ENCODE measurements at regions not wholly inside any gene's neighbourhood (a gene's known extent, or its start where the extent isn't known, plus 50 kb on each side); places are given as distances from the start of the nearest gene placed in this dataset.

DNA sequence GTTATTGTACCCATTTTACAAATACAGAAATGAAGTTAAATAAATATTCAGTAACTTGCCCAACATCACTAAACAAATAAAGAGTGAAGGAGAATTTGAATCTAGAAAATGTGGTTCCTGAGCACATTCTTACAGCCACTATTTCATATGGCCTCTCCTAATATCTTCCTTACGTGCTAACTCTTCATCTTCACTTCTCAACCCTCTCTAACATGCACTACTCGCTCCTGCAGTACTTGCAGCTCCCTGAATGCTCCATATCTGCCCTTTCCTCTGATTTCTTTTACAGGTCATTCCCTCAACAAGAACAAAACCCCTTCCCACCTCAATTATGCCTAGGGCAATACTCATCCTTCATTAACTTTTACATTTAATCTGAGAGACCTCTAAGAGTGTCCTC lies 711.5 kb downstream of the CETN3 start:
- TF ChIP-seq, protein P1, sequence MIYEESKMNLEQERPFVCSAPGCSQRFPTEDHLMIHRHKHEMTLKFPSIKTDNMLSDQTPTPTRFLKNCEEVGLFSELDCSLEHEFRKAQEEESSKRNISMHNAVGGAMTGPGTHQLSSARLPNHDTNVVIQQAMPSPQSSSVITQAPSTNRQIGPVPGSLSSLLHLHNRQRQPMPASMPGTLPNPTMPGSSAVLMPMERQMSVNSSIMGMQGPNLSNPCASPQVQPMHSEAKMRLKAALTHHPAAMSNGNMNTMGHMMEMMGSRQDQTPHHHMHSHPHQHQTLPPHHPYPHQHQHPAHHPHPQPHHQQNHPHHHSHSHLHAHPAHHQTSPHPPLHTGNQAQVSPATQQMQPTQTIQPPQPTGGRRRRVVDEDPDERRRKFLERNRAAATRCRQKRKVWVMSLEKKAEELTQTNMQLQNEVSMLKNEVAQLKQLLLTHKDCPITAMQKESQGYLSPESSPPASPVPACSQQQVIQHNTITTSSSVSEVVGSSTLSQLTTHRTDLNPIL (CRISPR knock-in tag; IDR thresholded peaks at IDR 0.05; ENCODE audit: low read depth), result no peak
- TF ChIP-seq ZFP30 (CRISPR knock-in tag; IDR thresholded peaks at IDR 0.05) (no peak), OSR1 (CRISPR knock-in tag; IDR thresholded peaks at IDR 0.05) (no peak), ZNF8 (CRISPR knock-in tag; IDR thresholded peaks at IDR 0.05) (no peak), ARNTL (CRISPR knock-in tag; IDR thresholded peaks at IDR 0.05; ENCODE audit: borderline replicate concordance, low read depth) (no peak), GLIS3 (CRISPR knock-in tag; IDR thresholded peaks at IDR 0.05) (no peak), BACH2 (CRISPR knock-in tag; IDR thresholded peaks at IDR 0.05; ENCODE audit: borderline replicate concordance) (no peak), PPARA (CRISPR knock-in tag; IDR thresholded peaks at IDR 0.05; ENCODE audit: borderline replicate concordance) (no peak), ZFP3 (CRISPR knock-in tag; IDR thresholded peaks at IDR 0.05) (no peak), ISL1 (CRISPR knock-in tag; IDR thresholded peaks at IDR 0.05) (no peak)
- TF ChIP-seq, protein P2, sequence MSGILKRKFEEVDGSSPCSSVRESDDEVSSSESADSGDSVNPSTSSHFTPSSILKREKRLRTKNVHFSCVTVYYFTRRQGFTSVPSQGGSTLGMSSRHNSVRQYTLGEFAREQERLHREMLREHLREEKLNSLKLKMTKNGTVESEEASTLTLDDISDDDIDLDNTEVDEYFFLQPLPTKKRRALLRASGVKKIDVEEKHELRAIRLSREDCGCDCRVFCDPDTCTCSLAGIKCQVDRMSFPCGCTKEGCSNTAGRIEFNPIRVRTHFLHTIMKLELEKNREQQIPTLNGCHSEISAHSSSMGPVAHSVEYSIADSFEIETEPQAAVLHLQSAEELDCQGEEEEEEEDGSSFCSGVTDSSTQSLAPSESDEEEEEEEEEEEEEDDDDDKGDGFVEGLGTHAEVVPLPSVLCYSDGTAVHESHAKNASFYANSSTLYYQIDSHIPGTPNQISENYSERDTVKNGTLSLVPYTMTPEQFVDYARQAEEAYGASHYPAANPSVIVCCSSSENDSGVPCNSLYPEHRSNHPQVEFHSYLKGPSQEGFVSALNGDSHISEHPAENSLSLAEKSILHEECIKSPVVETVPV (CRISPR knock-in tag; IDR thresholded peaks at IDR 0.05), result no peak
- TF ChIP-seq, protein P3, sequence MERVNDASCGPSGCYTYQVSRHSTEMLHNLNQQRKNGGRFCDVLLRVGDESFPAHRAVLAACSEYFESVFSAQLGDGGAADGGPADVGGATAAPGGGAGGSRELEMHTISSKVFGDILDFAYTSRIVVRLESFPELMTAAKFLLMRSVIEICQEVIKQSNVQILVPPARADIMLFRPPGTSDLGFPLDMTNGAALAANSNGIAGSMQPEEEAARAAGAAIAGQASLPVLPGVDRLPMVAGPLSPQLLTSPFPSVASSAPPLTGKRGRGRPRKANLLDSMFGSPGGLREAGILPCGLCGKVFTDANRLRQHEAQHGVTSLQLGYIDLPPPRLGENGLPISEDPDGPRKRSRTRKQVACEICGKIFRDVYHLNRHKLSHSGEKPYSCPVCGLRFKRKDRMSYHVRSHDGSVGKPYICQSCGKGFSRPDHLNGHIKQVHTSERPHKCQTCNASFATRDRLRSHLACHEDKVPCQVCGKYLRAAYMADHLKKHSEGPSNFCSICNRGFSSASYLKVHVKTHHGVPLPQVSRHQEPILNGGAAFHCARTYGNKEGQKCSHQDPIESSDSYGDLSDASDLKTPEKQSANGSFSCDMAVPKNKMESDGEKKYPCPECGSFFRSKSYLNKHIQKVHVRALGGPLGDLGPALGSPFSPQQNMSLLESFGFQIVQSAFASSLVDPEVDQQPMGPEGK (CRISPR knock-in tag; IDR thresholded peaks at IDR 0.05; ENCODE audit: borderline replicate concordance), result no peak
